NCI-H774 (cell line): ENCODE measurements at regions not wholly inside any gene's neighbourhood (a gene's known extent, or its start where the extent isn't known, plus 50 kb on each side); places are given as distances from the start of the nearest gene placed in this dataset.

Experiments
- DNase-seq: peaks from one replicate; lab custom pipeline; 2025; lab: John Stamatoyannopoulos, UW

DNA sequence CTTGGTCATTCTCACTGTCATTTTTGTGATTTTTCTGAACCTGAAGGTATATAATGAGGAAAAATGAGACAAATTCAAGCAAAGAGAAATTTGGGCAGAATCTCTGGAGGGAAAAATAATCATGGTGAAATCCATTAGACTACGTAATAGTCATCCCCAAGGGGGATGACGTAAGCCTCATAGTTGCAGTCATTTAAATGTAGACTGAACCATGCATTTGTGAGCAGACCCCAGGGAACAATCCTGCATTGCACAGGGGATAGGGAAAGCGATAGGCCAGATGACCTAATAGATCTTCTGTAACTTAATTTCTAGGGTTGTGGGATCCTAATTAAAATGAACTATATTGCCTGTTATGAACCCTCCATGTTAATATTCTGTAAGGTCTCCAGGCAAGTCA is 167.4 kb upstream of the C1orf21 start:
- DNase-seq: no peak

GRCh38 chr1:184219883-184220282 is 166.9 kb upstream of the C1orf21 start:
- no peak for DNase-seq

DNA sequence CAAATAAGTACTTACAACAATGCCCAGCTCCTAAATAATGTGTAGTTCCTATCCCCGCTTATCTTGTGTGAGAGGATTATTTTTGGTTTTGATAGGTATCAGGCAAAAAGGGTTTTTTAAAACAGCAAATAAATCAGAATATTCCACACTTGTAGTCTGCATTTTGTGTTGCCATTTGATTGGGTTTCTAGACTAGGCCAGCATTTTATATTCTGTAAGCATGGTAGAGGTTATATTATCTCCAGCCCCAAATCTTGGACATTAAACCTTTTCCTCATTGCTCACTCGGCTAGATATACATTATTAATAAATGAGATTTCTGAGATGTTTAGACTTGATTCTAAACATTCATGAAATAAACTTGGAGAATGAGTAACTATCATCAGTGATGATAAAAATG is 165.7 kb upstream of the C1orf21 start:
- no peak for DNase-seq

DNA sequence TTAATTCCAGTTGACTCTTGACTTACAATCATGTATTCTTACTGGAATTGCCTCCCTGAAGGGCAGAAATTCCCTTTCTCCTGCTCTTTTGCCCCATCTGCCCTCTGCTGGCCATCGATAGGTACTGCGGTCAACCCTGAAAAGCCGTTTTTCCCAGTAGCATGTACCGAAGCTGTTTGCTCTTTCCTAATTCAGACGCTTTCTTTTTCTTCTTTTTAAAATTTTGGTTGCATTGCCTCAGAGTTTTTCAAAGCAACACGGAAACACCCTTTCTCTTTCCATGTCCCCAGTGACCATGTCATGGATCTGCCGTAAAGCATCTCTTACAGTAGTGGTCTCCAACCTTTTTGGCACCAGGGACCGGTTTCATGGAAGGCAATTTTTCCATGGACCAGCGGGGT is 164.2 kb upstream of the C1orf21 start:
- DNase-seq: peak; percentile 47

DNA sequence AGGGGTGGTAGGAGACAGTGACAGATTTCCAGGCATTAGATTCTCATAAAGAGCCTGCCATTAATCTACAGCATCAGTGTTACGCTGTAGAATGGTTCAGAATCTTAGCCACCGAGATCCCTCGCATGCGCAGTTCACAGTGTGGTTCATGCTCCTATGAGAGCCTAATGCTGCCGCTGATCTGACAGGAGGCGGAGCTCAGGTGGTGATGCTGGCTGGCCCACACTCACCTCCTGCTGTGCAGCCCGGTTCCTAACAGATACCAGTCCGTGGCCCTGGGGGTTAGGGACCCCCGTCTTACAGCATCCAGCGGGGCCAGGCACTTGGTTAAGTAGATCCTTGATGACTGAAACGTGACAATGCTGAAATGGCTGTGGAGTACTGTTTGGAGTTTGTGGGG is 163.6 kb upstream of the C1orf21 start:
- DNase-seq: peak; percentile 24

DNA sequence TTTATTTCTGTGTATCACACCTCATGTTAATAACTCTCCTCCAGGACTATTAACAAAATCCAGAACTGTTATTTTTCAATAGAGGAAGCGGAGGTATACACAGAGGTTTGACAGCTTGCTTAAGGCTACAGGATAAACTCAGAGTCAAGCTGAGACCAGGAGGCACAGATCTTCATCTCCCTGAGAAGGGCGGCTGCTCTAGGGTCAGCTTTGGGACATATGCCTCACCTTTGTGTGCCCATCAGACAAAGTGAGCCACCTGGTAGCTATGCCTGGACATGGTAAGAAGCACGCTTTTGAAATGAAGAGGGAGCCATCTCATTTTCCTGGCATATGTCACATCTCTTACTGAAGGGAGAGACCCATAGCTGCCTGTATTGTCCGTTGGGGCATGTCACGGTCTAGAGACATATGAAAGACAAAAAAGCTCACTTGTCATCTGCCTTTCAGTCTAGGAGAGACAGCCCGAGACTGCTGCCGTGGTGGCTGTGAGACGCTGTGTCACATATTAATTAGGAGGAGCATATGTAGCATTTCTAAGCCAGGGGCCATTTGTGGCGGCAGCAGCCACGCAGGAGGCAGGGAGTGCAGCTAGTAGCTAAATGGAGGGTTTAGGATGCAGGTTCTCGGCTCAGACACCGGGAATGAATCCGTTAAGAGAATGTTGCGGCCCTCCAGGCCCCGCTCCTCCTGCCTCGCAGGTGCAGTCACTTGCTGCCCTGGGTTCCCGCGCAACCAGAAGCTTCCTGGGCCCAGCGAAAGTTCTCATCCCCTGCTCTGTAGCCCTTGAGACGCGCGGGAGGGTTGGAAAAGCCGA is 161.3 kb upstream of the C1orf21 start:
- no peak for DNase-seq

DNA sequence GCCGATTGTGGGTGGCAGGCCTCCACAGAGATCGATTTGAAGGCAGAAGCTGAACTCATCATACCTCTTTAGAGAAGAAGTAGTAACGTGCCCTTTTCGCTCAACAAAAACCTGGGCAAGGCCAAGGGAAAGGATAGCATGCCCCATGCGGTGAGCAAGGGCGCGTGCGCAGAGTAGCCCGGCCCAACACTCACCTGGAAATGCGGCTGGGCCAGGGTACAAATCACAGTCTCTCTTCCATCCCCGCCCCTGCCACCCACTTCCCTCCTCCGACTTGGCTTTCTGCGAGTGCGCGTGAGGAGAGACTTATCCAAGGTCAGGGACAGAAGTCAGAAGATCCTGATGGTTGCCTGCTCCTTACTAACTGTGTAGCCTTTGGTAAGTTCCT is 160.7 kb upstream of the C1orf21 start:
- DNase-seq: no peak

DNA sequence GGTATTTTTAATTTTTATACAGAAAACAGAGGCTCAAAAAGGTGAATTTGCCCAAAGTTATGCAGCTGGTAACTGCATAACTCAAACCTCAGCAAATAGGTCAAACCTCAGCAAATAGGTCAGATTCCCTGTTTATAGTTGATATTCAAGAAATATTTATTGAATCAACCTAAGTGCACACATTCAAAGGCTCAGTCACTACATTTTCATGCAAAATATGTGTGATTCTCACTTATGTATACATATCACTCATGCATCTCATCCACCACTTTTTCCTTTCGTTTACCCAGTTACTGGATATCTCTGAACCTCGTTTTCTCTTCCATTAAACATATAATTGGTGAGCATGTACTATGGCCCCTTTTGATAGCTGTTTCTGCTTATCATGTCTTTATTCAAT is 158.3 kb upstream of the C1orf21 start:
- DNase-seq: no peak

DNA sequence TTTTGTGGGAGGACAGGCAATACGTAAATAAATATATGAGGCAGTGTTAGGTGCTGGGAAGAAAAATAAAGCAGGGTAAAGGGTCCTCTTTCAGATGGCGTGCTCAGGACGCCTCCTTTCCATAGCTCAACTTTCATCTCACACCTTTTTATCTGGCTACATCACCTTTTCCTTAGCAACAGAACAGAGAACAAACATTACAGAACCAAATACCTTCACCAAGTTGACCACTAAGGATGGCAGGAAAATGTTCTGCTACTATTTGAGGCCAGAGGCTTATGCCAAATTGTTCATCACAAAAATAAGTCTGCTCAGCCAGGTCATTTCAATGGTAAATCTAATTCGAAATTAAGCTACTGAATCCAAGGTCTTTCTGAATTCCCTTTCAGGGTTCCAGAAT is 149.2 kb upstream of the C1orf21 start:
- DNase-seq: no peak

- DNase-seq: no peak
Observed at GRCh38 chr1:184241446-184241845, 145.4 kb upstream of the C1orf21 start.

- DNase-seq: no peak
Observed at GRCh38 chr1:184242507-184242943, 144.3 kb upstream of the C1orf21 start.

DNA sequence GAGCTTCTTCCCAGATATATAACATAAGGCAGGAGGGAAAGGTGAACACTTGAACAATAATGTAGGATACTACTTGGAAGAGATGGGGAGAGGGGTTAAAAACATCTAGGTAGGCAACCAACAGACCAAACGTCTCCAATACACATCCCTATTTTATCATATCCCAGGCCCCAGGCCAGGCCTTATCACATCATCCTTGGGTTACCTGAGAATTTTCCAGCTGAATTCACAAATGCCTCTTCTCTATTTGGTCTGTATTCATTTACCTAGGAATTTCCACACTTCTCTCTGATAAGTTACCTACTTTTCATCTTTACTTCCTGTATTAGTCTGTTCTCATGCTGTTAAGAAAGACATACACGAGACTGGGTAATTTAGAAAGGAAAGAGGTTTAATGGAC is 141.9 kb upstream of the C1orf21 start:
- DNase-seq: no peak

DNA sequence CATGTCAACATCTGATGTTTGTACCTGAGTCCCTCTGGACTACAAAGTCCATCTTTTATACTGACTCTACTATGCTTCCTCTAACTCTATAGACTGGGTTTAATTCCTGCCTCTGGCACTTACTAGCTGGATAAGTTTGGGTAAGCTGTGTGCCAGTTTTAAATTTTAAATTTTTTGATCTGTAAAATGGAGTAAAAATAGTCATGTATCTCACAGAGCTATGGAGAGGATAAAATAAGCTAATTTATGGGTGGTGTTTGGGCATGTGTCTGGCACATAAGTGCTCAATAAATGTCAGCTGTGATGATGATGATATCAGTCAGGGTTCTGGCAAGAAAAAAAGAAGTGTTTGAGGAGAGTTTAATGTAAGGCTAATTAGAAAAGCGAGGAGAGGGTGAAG is 139.2 kb upstream of the C1orf21 start:
- DNase-seq: no peak

GRCh38 chr1:184253921-184254320 is 132.9 kb upstream of the C1orf21 start:
- no peak for DNase-seq

GRCh38 chr1:184254849-184255248 is 132.0 kb upstream of the C1orf21 start:
- DNase-seq: no peak

DNA sequence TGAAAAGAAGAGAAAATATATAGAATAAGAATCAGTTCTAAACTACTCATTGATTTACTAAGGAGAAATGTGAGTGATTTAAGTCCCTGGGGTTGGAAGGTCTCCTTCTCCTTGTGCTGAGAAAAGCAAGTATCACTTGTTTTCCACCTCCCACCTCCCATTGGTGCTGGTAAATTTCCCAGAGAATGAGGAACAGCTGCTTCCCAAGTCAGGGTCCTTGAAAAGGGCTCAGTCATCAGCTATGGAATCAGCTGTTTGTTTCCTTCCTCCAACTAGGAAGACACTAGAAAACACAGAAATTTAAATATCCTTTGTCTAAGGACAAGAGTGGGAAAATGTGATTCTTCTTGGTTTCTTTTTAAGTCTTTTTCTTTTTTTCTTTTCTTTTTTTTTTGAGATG is 131.3 kb upstream of the C1orf21 start:
- DNase-seq: no peak

GRCh38 chr1:184257873-184258272 is 129.0 kb upstream of the C1orf21 start:
- no peak for DNase-seq

- DNase-seq: no peak
Observed at GRCh38 chr1:184258525-184258924, 128.3 kb upstream of the C1orf21 start.

- no peak for DNase-seq
Observed at GRCh38 chr1:184260382-184260781, 126.4 kb upstream of the C1orf21 start.

GRCh38 chr1:184262109-184262508 is 124.7 kb upstream of the C1orf21 start:
- DNase-seq: no peak

GRCh38 chr1:184267747-184268146 is 119.1 kb upstream of the C1orf21 start:
- DNase-seq: no peak

DNA sequence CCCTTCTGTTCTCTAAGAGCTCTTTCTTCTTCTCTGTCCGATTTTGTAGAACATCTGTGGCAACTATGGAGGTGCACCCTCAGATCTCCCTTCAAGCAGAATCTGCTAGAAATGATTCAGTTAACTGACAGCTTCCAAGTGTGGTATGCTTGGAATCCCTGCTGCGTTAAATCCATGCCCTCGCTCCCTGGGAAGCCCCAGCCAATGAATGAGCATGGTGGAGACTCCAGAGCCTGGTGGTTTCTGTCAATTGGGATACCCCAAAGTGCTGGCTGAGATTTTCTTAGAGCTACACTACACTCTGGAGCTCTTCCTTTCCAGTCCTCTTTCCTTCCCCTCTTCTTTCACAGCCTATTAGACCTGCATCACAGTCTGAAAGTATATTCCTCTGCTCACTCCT is 116.3 kb upstream of the C1orf21 start:
- no peak for DNase-seq

GRCh38 chr1:184272175-184272866 is 114.5 kb upstream of the C1orf21 start:
- no peak for DNase-seq

GRCh38 chr1:184276416-184276815 is 110.4 kb upstream of the C1orf21 start:
- no peak for DNase-seq
